ENCODE measurements at regions not wholly inside any gene's neighbourhood (a gene's known extent, or its start where the extent isn't known, plus 50 kb on each side); places are given as distances from the start of the nearest gene placed in this dataset.

DNA sequence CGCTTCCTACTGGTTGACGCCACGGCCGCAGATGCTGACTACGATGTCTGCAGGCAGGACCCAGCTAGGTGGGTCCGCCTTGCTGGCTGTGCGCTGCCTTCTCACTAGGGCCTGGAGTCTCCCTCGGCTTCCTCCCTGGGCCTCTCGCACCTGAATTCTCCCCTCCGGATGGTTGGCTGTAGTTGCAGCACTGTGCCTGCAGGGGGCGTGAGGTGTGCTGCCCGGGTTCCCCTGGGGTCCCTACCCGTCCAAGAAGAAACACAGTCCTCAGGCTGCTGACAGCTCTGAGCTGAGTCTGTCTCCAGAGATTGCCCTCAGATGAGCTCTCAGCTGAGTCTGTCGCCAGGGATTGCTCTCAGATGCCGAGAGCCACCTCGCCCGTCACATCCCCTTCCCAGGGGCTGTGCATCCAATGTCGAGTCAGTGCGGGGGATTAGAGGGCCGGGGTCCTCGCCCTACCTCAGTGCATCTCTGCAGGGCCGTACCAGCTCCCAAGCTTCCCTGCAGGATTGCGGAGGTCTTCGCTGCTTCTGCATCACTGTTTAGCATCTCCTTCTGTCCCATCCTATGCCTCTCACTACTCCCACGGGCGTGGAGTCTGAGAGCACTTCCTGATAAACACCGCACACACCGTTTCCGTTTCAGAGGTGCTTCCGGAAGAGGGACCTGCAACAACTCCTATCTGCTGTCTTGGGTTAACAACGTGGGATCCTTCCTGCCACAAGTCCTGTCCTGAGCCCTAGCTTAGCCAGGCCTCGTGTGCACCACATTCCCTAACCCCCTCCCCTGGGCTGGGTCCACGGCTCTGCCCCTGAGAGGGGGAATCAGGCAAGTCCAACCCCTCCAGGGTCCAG, 196.9 kb downstream of the CSNK2A3 start:
- Mint-ChIP-seq H3K9me3 (ENCODE audit: low read depth) (no peaks in the 10 kb centered on the region), H3K4me1 (peaks cover 30% of the 10 kb centered on the region), H3K36me3 (ENCODE audit: low read depth) (peaks cover 3% of the 10 kb centered on the region), H3K4me3 (peak overlapping the region; percentile 66), H3K27ac (peak overlapping the region; percentile 76), H3K27me3 (no peaks in the 10 kb centered on the region)
- peak; percentile 81 for ATAC-seq
- peak; percentile 74 for DNase-seq
- ChIA-PET CTCF (interaction anchor here (0.7 to 3.9 kb wide), 14 partner anchors 9 to 358 kb away, joined by 3 to 18 read pairs (median 5); no protein-coding TSS in a partner anchor), POLR2A (interaction anchor here (0.6 to 0.7 kb wide), 2 partner anchors 356 to 389 kb away, joined by 3 read pairs; no protein-coding TSS in a partner anchor)
- intact Hi-C loops (cut with DNase I, micrococcal nuclease), result loop anchor here in 1 of 2 experiments (2.0 to 10.0 kb wide), 4 partner anchors 111 to 351 kb away; partner anchors contain the start of gene EIF4G2

DNA sequence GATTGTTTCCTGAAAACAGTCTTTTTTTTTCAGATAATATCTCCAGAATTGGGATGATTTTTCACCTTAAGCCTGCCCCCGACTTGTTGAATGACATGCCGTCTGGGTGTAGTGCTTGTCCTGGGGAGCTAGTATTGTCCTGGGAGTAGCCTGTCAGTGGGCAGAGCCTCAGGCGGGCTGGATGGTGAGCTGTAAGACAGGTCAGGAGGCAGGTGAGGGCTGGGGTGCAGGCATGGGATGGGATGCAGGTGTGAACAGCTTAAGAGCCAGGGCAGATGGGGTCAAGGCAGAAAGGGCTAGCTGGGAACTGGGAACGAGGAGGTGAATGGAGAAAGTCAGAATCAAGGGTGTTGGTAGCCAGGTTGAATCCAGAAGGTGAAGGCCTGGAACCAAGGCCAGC, 200.2 kb downstream of the CSNK2A3 start:
- intact Hi-C loops (cut with DNase I, micrococcal nuclease), result loop anchor here in 1 of 2 experiments (10.0 kb wide), 1 partner anchor 348 kb away; the partner anchor contains the start of gene EIF4G2
- DNase-seq (no peak), ATAC-seq (no peak)
- peaks cover 63% of the 10 kb centered on the region for H3K4me1 Mint-ChIP-seq
- ChIA-PET CTCF (interaction anchor here (0.5 to 1.3 kb wide), 3 partner anchors 9 to 125 kb away, joined by 3 to 7 read pairs (median 3); no protein-coding TSS in a partner anchor), POLR2A (no interaction called here)
- H3K27me3 Mint-ChIP-seq, result no peaks in the 10 kb centered on the region
- no peak overlapping the region for H3K27ac Mint-ChIP-seq
- peaks cover 3% of the 10 kb centered on the region for H3K36me3 Mint-ChIP-seq (ENCODE audit: low read depth)
- no peaks in the 10 kb centered on the region for H3K9me3 Mint-ChIP-seq (ENCODE audit: low read depth)
- no peak overlapping the region for H3K4me3 Mint-ChIP-seq

DNA sequence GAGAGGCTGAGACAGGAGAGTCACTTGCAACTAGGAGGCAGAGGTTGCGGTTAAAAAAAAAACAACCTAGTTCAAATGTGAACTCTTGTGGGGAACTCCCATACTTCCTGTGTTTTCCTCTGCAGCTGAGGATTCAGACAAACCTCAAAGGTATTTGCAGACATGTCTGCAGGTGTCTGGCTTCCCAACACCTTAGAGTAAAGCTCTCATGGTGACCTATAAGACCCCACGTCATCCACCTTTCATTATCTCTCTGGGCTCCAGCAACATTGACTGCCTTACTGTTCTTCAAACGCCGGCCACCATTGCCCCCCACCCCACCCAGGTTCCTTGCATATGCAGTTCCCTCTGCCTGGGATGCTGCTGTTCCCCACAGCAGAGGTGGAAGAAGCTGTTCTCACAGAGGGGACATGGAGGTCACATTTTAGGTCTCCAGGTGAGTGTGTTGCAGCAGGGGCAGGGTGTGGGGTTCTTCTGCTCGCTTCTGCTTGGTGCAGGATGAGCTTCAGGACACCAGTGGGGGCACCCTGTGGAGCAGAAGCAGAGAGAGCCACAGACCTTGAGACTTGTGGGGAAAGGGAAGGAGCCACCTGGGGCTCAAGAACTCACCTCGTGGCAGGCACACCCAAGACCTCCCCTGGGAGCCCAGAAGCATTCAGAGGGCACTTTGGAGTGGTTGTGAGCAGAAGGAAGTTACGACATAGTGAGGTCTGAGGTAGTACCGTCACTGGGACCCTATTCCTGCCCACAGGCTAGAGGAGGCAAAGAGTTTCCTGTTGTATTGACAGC, 203.2 kb downstream of the CSNK2A3 start:
- H3K9me3 Mint-ChIP-seq (ENCODE audit: low read depth), result no peaks in the 10 kb centered on the region
- POLR2A ChIA-PET, result no interaction called here
- peaks cover 3% of the 10 kb centered on the region for H3K36me3 Mint-ChIP-seq (ENCODE audit: low read depth)
- no peak overlapping the region for H3K4me3 Mint-ChIP-seq
- peaks cover 56% of the 10 kb centered on the region for H3K4me1 Mint-ChIP-seq
- intact Hi-C loops (cut with DNase I, micrococcal nuclease), result loop anchor here in 1 of 2 experiments (10.0 kb wide), 1 partner anchor 345 kb away; the partner anchor contains the start of gene EIF4G2
- no peaks in the 10 kb centered on the region for H3K27me3 Mint-ChIP-seq
- DNase-seq, result peak; percentile 24
- peak; percentile 71 for ATAC-seq
- peak overlapping the region; percentile 37 for H3K27ac Mint-ChIP-seq
- CTCF ChIA-PET, result interaction anchor here (0.7 to 2.7 kb wide), 5 partner anchors 8 to 122 kb away, joined by 3 to 12 read pairs (median 4); no protein-coding TSS in a partner anchor

DNA sequence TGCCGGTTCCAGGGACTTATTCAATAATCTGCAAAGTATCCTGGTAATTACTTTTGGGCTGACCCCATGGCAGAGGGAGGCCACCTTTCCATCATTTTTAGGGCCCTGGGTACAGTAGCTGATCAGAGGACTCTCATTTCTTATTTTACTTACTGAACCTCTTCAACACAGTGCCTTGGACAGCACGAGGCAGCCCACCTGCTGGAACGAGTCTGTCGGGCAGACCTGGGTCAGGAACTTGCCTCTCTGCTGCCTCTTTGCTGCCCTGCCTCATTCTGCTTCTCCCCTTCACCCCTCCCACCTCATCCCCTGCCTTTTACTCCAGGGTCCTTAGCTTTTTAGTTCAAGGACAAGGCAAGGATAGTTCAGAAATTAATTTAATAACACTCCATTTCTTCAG, 204.5 kb downstream of the CSNK2A3 start:
- intact Hi-C loops (cut with DNase I, micrococcal nuclease), result no loop called here
- Mint-ChIP-seq H3K27ac (no peak overlapping the region), H3K27me3 (no peaks in the 10 kb centered on the region), H3K4me3 (no peak overlapping the region), H3K4me1 (peaks cover 47% of the 10 kb centered on the region), H3K36me3 (ENCODE audit: low read depth) (peaks cover 3% of the 10 kb centered on the region), H3K9me3 (ENCODE audit: low read depth) (no peaks in the 10 kb centered on the region)
- POLR2A ChIA-PET, result no interaction called here
- DNase-seq (no peak), ATAC-seq (no peak)
- CTCF ChIA-PET, result interaction anchor here (0.6 to 2.7 kb wide), 6 partner anchors 9 to 229 kb away, joined by 3 to 12 read pairs (median 6); no protein-coding TSS in a partner anchor

DNA sequence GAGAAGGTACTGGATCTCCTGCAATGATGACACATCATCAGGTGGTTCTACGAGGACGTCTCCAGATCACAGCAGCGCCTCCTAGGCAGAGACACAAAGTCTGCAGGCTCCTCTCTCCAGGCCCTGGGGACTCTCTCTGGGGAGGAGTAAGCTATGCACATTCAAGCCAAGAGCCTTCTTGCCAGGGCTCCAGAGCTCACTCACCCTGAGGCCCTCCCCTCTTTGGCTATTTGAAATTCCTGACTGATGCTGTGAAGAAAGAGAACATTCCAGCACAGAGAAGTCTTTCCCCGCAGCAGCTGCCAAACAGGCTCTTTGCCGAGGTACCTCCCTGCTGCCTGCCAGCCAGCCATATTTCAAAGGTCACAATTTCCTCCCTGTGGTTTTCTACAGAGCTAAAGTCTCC, 204.9 kb downstream of the CSNK2A3 start:
- CTCF ChIA-PET, result interaction anchor here (0.6 to 2.7 kb wide), 6 partner anchors 9 to 230 kb away, joined by 3 to 12 read pairs (median 6); no protein-coding TSS in a partner anchor
- ATAC-seq (peak; percentile 78), DNase-seq (peak; percentile 68)
- Mint-ChIP-seq H3K4me3 (no peak overlapping the region), H3K4me1 (peaks cover 47% of the 10 kb centered on the region), H3K27me3 (no peaks in the 10 kb centered on the region), H3K9me3 (ENCODE audit: low read depth) (no peaks in the 10 kb centered on the region), H3K36me3 (ENCODE audit: low read depth) (peaks cover 3% of the 10 kb centered on the region), H3K27ac (peak overlapping the region; percentile 11)
- POLR2A ChIA-PET, result no interaction called here
- intact Hi-C loops (cut with DNase I, micrococcal nuclease), result no loop called here

DNA sequence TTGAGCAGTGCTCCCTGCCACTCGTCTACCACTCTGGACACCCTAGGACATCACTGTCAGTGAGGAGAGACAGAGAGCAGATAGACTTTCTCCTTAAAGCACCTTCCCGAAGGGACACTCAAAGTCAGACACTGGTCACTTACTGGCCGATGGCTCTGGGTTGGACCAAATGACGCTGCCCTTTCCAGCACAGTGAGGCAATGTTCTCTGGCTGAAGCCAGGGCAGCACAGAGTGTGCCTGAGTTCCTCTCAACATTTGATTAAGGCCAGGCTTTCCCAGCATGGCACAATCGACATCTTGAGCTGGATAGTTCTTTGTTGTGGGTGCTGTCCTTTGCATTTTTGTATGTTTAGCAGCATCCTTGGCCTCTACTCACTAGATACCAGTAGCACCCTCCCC, 206.2 kb downstream of the CSNK2A3 start:
- DNase-seq (no peak), ATAC-seq (no peak)
- ChIA-PET CTCF (interaction anchor here (1.1 to 1.5 kb wide), 2 partner anchors 8 to 109 kb away, joined by 3 to 4 read pairs; no protein-coding TSS in a partner anchor), POLR2A (no interaction called here)
- Mint-ChIP-seq H3K4me1 (peaks cover 42% of the 10 kb centered on the region), H3K27me3 (no peaks in the 10 kb centered on the region), H3K27ac (no peak overlapping the region), H3K36me3 (ENCODE audit: low read depth) (no peaks in the 10 kb centered on the region), H3K4me3 (no peak overlapping the region), H3K9me3 (ENCODE audit: low read depth) (no peaks in the 10 kb centered on the region)
- intact Hi-C loops (cut with DNase I, micrococcal nuclease), result no loop called here

DNA sequence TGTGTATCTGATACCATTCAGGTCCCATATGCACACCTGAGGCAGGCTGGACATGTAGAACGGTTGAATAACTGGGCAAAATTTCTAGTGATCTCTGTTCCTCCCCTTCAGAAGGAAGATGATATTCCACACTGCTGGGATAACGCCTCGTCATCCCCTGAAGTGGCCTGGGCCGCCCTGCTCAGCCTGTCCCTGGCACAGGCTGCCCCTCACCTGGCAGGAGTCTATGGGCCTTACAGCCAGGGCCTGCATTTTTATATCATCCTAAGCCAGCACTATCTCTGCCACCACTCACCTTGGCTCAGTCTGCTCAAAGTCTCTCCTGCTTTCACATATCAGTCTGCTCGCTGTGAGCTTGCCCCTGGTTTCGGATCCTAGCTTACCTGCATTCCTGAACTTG, 209.2 kb downstream of the CSNK2A3 start:
- DNase-seq (no peak), ATAC-seq (no peak)
- no peak overlapping the region for H3K4me3 Mint-ChIP-seq
- intact Hi-C loops (cut with DNase I, micrococcal nuclease), result no loop called here
- no peaks in the 10 kb centered on the region for H3K27me3 Mint-ChIP-seq
- no peaks in the 10 kb centered on the region for H3K36me3 Mint-ChIP-seq (ENCODE audit: low read depth)
- H3K9me3 Mint-ChIP-seq (ENCODE audit: low read depth), result no peaks in the 10 kb centered on the region
- H3K4me1 Mint-ChIP-seq, result peaks cover 16% of the 10 kb centered on the region
- ChIA-PET CTCF (interaction anchor here (0.6 kb wide), 1 partner anchor 9 kb away, joined by 3 read pairs; no protein-coding TSS in a partner anchor), POLR2A (no interaction called here)
- no peak overlapping the region for H3K27ac Mint-ChIP-seq

DNA sequence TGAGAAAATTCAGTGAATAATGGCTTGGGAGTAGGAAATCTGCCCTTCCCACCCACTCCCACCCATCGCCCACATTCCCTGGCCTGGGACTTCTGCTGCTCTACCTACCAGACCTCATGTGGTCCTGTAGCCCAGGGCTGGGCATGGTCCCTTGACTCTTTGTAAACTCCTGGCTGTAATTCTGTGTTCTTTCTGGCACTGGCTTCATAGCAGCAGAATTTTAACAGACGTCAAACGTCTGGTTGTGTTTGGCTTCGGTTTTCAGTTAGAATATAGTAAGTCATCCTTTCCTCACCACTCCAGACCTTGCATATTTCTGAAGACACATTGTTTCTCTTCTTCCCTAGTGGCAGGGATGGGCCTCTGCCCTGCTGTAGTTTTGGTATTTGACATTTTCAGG, 210.6 kb downstream of the CSNK2A3 start:
- ATAC-seq, result no peak
- no peaks in the 10 kb centered on the region for H3K27me3 Mint-ChIP-seq
- intact Hi-C loops (cut with DNase I, micrococcal nuclease), result no loop called here
- H3K27ac Mint-ChIP-seq, result no peak overlapping the region
- CTCF ChIA-PET, result no interaction called here
- DNase-seq, result no peak
- H3K9me3 Mint-ChIP-seq (ENCODE audit: low read depth), result no peaks in the 10 kb centered on the region
- peaks cover 12% of the 10 kb centered on the region for H3K4me1 Mint-ChIP-seq
- H3K4me3 Mint-ChIP-seq, result no peak overlapping the region
- POLR2A ChIA-PET, result no interaction called here
- H3K36me3 Mint-ChIP-seq (ENCODE audit: low read depth), result no peaks in the 10 kb centered on the region

DNA sequence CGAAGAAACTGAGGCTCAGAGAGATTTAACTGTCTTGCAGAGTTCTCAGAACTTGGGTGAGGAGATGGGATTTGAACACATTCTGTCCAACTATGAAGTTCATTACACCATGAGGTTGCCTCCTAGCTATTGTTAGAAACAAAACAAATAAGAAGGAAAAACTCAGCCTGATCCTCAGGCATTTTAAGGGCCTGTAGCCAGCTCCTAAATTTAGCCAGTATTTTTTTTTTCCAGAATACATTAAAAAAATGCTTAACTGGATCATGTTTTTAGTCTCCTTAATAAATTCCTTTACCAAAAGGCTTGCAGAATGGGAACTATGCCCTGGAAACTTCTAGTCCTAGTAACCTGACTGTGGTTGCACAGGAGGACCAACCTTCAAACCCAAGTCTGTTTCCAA, 212.0 kb downstream of the CSNK2A3 start:
- H3K4me1 Mint-ChIP-seq, result peaks cover 18% of the 10 kb centered on the region
- no peaks in the 10 kb centered on the region for H3K36me3 Mint-ChIP-seq (ENCODE audit: low read depth)
- ATAC-seq, result no peak
- CTCF ChIA-PET, result interaction anchor here (0.6 to 3.2 kb wide), 4 partner anchors 11 to 741 kb away, joined by 3 to 18 read pairs (median 4); no protein-coding TSS in a partner anchor
- no peak overlapping the region for H3K27ac Mint-ChIP-seq
- no peaks in the 10 kb centered on the region for H3K9me3 Mint-ChIP-seq (ENCODE audit: low read depth)
- no peaks in the 10 kb centered on the region for H3K27me3 Mint-ChIP-seq
- no peak for DNase-seq
- H3K4me3 Mint-ChIP-seq, result no peak overlapping the region
- intact Hi-C loops (cut with DNase I, micrococcal nuclease), result no loop called here
- POLR2A ChIA-PET, result interaction anchor here (0.6 kb wide), 1 partner anchor 280 kb away, joined by 3 read pairs; no protein-coding TSS in a partner anchor

DNA sequence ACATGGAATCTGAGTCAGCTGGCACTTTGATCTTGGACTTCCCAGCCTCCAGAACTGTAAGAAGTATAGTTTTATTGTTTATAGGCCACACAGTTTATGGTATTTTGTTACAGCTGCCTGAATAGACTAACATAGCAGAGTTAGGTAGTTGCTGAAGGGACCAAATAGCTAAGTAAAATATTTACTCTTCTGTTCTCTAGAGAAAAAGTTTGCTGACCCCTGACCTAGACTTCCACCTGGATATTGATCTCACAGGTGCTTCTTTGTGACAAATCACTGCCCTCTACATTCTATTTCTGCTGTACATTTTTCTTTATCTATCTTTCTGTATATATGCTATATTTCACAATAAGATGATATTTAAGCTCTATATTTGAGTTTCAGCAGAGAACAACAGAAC, 212.5 kb downstream of the CSNK2A3 start:
- Mint-ChIP-seq H3K27me3 (no peaks in the 10 kb centered on the region), H3K4me3 (no peak overlapping the region), H3K36me3 (ENCODE audit: low read depth) (no peaks in the 10 kb centered on the region), H3K4me1 (peaks cover 18% of the 10 kb centered on the region), H3K9me3 (ENCODE audit: low read depth) (no peaks in the 10 kb centered on the region), H3K27ac (no peak overlapping the region)
- CTCF ChIA-PET, result interaction anchor here (0.6 to 3.2 kb wide), 6 partner anchors 9 to 741 kb away, joined by 3 to 18 read pairs (median 3); no protein-coding TSS in a partner anchor
- POLR2A ChIA-PET, result no interaction called here
- intact Hi-C loops (cut with DNase I, micrococcal nuclease), result no loop called here
- no peak for DNase-seq
- ATAC-seq, result no peak

DNA sequence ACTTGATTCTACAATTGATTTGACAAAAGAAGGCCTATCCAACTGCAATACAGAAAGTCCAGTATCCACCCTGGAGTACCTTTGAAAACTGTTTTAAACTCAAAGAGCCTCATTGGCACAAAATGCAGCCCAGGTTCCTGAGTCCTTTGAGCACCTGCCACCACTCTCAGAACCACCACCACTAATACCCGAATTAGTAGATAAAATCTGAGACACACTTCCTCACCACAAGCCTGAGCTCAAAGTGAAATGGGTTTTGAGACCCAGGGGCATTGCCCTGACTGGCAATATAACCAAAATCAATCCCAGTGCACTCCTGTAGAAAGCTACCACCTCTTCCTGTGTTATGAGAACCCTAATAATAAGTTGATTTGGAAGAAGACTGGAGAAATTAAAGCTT, 215.7 kb downstream of the CSNK2A3 start:
- Mint-ChIP-seq H3K9me3 (ENCODE audit: low read depth) (no peaks in the 10 kb centered on the region), H3K4me3 (no peak overlapping the region), H3K4me1 (peaks cover 18% of the 10 kb centered on the region), H3K27ac (no peak overlapping the region), H3K36me3 (ENCODE audit: low read depth) (no peaks in the 10 kb centered on the region), H3K27me3 (no peaks in the 10 kb centered on the region)
- ATAC-seq, result peak; percentile 55
- ChIA-PET CTCF (interaction anchor here (1.6 kb wide), 1 partner anchor 11 kb away, joined by 4 read pairs; no protein-coding TSS in a partner anchor), POLR2A (interaction anchor here (0.6 kb wide), 1 partner anchor 18 kb away, joined by 3 read pairs; no protein-coding TSS in a partner anchor)
- no peak for DNase-seq
- intact Hi-C loops (cut with DNase I, micrococcal nuclease), result no loop called here
